ENCODE measurements at regions not wholly inside any gene's neighbourhood (a gene's known extent, or its start where the extent isn't known, plus 50 kb on each side); places are given as distances from the start of the nearest gene placed in this dataset.

- no peak for TF ChIP-seq ZNF331 (CRISPR knock-in tag; IDR thresholded peaks at IDR 0.05; ENCODE audit: low read depth)
- no peak for TF ChIP-seq JUNB (IDR thresholded peaks at IDR 0.05; ENCODE audit: unreplicated experiment)
- TF ChIP-seq ETS1 (IDR thresholded peaks at IDR 0.05) = no peak
Observed at GRCh38 chr1:84089465-84089864, 54.6 kb upstream of the PRKACB start (continued).

GRCh38 chr1:84086616-84087015 lies 57.5 kb upstream of the PRKACB start:
- H3K36me3 ChIP-seq (ENCODE audit: insufficient read depth) = no peaks in the 10 kb centered on the region
- Mint-ChIP-seq H3K4me1 (no peaks in the 10 kb centered on the region), H3K27ac (no peak overlapping the region)
- TF ChIP-seq ZNF114 (CRISPR knock-in tag; IDR thresholded peaks at IDR 0.05) (no peak), CREB1 (CRISPR knock-in tag; IDR thresholded peaks at IDR 0.05; ENCODE audit: low read depth) (no peak), ETS1 (IDR thresholded peaks at IDR 0.05) (no peak), EZH2 (IDR thresholded peaks at IDR 0.05; ENCODE audit: low read depth, unreplicated experiment) (no peak), JUNB (IDR thresholded peaks at IDR 0.05; ENCODE audit: unreplicated experiment) (no peak), EZH2phosphoT487 (IDR thresholded peaks at IDR 0.05; ENCODE audit: unreplicated experiment) (no peak), STAT1 (IDR thresholded peaks at IDR 0.05; ENCODE audit: unreplicated experiment) (no peak), POLR2AphosphoS5 (IDR thresholded peaks at IDR 0.05; ENCODE audit: low read depth) (no peak), NANOG (IDR thresholded peaks at IDR 0.05; ENCODE audit: borderline replicate concordance) (no peak), ZNF331 (CRISPR knock-in tag; IDR thresholded peaks at IDR 0.05; ENCODE audit: low read depth) (no peak)
- TF ChIP-seq, protein P1, sequence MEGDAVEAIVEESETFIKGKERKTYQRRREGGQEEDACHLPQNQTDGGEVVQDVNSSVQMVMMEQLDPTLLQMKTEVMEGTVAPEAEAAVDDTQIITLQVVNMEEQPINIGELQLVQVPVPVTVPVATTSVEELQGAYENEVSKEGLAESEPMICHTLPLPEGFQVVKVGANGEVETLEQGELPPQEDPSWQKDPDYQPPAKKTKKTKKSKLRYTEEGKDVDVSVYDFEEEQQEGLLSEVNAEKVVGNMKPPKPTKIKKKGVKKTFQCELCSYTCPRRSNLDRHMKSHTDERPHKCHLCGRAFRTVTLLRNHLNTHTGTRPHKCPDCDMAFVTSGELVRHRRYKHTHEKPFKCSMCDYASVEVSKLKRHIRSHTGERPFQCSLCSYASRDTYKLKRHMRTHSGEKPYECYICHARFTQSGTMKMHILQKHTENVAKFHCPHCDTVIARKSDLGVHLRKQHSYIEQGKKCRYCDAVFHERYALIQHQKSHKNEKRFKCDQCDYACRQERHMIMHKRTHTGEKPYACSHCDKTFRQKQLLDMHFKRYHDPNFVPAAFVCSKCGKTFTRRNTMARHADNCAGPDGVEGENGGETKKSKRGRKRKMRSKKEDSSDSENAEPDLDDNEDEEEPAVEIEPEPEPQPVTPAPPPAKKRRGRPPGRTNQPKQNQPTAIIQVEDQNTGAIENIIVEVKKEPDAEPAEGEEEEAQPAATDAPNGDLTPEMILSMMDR (conservative IDR thresholded peaks at IDR 0.05; ENCODE audit: low read depth in 2 of 2) = no peak
- TF ChIP-seq, protein P2, sequence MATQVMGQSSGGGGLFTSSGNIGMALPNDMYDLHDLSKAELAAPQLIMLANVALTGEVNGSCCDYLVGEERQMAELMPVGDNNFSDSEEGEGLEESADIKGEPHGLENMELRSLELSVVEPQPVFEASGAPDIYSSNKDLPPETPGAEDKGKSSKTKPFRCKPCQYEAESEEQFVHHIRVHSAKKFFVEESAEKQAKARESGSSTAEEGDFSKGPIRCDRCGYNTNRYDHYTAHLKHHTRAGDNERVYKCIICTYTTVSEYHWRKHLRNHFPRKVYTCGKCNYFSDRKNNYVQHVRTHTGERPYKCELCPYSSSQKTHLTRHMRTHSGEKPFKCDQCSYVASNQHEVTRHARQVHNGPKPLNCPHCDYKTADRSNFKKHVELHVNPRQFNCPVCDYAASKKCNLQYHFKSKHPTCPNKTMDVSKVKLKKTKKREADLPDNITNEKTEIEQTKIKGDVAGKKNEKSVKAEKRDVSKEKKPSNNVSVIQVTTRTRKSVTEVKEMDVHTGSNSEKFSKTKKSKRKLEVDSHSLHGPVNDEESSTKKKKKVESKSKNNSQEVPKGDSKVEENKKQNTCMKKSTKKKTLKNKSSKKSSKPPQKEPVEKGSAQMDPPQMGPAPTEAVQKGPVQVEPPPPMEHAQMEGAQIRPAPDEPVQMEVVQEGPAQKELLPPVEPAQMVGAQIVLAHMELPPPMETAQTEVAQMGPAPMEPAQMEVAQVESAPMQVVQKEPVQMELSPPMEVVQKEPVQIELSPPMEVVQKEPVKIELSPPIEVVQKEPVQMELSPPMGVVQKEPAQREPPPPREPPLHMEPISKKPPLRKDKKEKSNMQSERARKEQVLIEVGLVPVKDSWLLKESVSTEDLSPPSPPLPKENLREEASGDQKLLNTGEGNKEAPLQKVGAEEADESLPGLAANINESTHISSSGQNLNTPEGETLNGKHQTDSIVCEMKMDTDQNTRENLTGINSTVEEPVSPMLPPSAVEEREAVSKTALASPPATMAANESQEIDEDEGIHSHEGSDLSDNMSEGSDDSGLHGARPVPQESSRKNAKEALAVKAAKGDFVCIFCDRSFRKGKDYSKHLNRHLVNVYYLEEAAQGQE (IDR thresholded peaks at IDR 0.05; ENCODE audit: unreplicated experiment) = no peak

More at GRCh38 chr1:84086616-84087015, 57.5 kb upstream of the PRKACB start:
- DNase-seq (ENCODE audit: low spot score) (no peak), ATAC-seq (no peak)
- Mint-ChIP-seq H3K27me3 (ENCODE audit: insufficient read depth, low read depth, poor library complexity) (peaks cover 2% of the 10 kb centered on the region), H3K36me3 (ENCODE audit: low read depth) (no peaks in the 10 kb centered on the region), H3K9me3 (no peaks in the 10 kb centered on the region), H3K4me3 (no peak overlapping the region)
- Histone ChIP-seq H3K79me2 (replicated peaks; ENCODE audit: insufficient read depth) (peaks cover 40% of the 10 kb centered on the region), H3K27ac (ENCODE audit: low read depth) (no peak overlapping the region), H3K4me3 (no peak overlapping the region), H3K9me2 (ENCODE audit: insufficient read depth) (no peaks in the 10 kb centered on the region; the same call in 1 of the 2 replicates), H4K20me1 (replicated peaks; ENCODE audit: insufficient read depth) (no peaks in the 10 kb centered on the region; the same call in 1 of the 2 replicates), H3K4me2 (no peak overlapping the region), H3K27me3 (ENCODE audit: insufficient read depth) (no peaks in the 10 kb centered on the region), H2AFZ (no peak overlapping the region), H3F3A (replicated peaks; ENCODE audit: low read depth) (no peaks in the 10 kb centered on the region), H3K4me1 (ENCODE audit: insufficient read depth) (peaks cover 3% of the 10 kb centered on the region; the same call in 1 of the 2 replicates)
